GM04503 (cell line): ENCODE measurements at regions not wholly inside any gene's neighbourhood (a gene's known extent, or its start where the extent isn't known, plus 50 kb on each side); places are given as distances from the start of the nearest gene placed in this dataset.
"Not testable (repeated sequence)": the region's sequence is repeated elsewhere in the genome, so short reads cannot be mapped to it uniquely, and the experiment has no call there.

Experiments
- DNase-seq: peaks from one replicate; pipeline ENCODE4 v3.0.0-alpha.2; 2012; ENCODE audit warnings: low read depth

DNA sequence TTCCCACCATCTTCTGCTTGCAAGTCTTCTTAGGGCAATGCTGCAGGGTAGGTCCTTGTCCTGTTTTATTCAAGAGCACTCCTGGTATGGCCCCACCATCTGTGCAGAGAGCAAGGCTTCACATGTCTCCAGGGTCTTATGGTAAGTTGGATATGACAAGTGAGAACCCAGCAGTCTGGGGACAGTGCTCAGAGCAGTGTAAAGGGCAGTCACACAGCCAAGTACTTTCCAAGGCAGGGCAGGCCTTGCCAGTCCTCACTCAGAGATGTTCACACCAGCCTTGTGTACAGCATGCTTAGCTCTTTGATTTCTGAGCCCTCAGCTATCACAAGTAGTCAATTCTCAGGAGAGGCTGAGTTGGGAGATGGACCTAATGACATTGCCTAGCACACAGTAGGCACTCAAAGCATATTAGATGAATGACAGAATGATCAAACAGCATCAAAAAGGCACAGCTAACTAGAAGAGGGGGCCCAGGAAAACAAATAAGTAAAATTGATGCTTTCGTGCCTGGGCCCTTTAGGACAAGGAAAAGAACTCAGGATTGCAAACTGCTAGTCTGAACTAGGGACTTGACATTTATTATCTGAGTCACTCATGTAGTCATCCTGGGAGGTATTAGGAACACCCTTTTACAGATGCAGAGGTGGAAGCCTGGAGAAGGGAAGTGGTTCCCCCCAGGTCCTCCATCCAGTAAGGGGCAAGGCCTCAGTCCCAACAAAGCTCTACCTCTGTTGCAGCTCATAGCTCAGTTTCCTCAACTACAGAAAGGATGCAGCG lies 86.7 kb upstream of the CTAGE1 start:
- DNase-seq, result peak; percentile 21

DNA sequence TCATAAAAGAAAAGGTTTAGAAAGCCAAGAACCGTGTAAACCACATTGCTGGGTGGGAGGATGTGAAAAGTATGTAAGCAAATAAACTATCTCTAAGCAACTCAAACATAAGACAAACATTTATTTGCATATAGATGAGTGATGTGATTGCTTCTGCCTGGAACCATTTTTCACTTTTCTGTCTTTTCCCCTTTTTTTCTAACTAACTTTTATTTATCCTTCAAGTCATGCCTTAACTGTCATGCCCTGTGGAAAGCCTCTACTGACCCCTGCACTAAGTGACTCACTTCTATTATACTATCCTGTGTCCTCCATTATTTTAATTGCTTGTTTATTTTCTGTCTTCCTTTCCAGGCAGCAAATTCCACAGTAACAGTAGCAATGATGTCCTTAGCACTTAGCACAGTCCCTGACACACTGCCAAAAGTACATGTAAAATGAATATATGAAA lies 87.5 kb upstream of the CTAGE1 start:
- DNase-seq, result peak; percentile 42

DNA sequence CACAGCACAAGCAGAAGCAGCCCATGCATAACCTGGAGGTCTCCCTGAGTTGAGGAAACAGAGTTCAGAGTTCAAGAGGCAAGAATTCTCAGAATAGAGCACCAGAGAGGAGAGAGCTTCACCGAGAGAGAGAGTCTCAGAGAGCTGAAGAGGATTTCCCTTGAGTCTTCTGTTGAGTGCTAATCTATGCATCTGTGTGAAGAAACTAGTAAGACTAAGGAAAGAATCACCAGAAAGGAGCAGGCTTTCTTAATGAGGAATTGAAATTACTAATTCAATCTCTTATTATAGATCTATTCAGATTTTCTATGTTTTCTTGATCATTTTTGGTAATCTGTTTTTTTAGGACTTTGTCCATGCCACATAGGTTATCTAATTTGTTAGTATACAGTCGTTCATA lies 89.3 kb upstream of the CTAGE1 start:
- no peak for DNase-seq

DNA sequence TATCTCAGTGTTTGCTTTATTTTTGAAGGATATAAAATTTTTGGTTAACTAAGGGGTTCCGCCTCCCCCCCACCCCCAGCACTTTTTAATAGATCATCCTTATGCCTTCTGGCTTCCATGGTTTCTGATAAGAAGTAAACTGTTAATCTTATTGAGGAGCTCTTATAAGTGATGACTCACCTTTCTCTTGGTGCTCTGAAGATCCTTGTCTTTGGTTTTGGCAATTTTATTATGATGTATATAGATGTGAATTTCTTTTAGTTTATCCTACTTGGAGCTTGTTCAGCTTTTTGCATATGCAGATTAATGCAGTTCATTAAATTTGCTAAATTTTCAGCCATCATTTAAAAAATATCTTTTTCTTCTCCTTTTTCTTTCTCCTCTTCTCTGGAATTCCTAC lies 91.7 kb upstream of the CTAGE1 start:
- no peak for DNase-seq

- DNase-seq, result no peak
Observed at GRCh38 chr18:22510697-22511096, 93.0 kb upstream of the CTAGE1 start.

- DNase-seq, result no peak
Observed at GRCh38 chr18:22513721-22514481, 96.2 kb upstream of the CTAGE1 start.

DNA sequence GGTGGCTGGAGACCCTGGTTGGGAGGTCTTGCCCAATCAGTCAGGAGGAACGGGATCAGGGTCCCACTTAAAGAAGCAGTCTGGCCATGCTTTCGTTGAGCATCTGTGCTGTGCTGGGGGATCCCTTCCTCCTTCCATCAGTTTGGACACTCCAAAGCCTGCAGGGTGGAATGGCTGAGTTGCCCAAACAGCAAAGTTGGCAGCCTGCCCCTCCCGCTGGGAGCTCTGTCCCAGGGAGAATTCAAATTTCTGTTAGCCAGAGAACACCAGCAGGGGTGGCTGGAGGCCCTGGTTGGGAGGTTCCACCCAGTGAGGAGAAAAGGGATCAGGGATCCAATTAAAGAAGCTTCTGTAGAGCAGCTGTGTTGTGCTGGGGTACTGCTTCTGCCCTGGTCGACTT lies 96.9 kb upstream of the CTAGE1 start:
- no peak for DNase-seq

DNA sequence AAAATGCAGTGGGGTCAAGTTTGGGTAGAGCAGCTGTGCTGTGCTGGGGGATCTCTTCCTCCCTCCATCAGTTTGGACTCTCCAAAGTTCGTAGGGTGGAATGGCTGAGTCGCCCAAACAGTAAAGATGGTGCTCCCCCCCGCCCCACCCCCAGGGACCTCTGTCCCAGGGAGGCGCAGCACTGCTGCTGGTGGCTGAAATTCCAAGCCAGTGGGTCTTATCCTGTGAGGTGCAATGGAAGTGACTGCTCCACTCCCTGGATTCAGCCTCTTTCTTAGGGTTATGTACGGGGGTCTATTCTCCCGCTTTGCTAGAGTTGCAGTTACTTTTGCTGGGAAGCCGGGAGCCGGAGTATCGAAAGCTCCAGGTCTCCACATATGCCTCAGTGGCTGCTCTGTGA lies 97.5 kb upstream of the CTAGE1 start:
- no peak for DNase-seq

- no peak for DNase-seq
Observed at GRCh38 chr18:22517356-22517755, 99.6 kb upstream of the CTAGE1 start.

DNA sequence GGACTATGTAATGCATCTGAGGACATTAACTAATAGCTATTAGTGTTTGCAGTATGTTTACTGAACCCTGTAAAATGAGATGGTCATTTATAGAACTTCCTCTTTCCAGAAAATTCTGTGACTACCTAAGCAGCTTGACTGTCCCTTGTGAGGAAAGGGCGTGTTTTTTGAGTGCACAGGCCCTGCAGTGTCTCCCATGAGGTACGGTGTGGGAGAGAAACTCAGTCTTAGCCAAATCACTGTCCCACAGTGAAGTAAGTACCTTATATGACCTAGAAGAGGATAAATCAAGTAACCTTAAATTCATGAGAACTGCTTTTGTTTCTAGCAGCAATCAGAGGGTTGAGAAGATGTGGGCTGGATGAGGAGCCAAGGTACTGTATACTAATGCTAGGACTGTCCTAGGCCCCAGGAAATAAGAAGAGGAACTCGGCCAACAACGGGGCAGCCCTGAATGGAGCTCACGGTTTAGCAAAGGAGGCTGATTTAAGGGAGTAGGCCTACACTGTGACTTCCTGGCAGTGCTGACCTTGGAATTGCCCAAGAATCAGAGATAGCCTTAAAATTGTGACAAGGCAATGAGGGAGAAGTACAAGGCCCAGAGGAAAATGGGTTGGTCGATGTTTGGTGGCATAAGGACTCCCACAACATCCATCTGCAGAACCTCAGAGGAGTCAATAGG lies 103.5 kb upstream of the CTAGE1 start:
- DNase-seq, result no peak

- DNase-seq, result no peak
Observed at GRCh38 chr18:22523481-22523880, 105.8 kb upstream of the CTAGE1 start.

DNA sequence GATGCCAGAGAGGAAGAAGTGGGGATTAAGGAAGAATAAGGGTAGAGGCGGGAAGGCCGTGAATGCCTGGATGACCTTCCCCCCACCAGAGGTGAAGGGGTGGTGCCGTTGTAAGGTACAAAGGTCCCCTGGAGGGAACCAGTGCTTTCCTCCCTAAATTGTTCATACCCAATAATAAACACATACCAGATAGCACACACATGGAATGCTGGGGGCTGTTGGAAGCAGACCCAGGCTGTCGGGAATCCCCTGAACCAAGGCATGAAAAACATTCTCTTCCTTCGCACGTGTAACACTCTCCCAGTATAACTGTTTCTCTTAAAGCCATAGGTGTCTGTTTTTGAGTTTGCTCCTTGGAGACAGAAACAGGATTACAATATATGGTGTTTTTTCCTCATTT lies 107.1 kb upstream of the CTAGE1 start:
- DNase-seq, result no peak

- no peak for DNase-seq
Observed at GRCh38 chr18:22525313-22525712, 107.6 kb upstream of the CTAGE1 start.

DNA sequence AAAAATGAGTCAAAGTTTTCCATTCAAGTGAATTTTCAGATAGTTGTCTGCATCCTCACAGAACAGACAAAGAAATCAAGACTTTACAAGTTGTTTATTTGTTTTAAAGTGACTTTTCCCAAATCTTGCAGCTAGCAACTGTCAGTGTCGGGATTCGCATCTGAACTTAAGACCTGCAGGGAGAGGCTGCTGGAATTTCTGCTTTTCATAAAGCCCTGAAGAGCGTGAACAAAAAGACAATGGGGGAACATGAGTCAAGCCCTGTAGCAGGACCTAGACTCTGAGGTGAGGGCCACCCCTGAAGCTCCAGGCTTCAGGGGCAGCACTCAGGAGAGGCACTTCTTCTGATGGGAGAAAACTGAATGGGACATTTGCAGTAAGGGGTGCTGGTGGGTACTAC lies 108.2 kb upstream of the CTAGE1 start:
- no peak for DNase-seq

DNA sequence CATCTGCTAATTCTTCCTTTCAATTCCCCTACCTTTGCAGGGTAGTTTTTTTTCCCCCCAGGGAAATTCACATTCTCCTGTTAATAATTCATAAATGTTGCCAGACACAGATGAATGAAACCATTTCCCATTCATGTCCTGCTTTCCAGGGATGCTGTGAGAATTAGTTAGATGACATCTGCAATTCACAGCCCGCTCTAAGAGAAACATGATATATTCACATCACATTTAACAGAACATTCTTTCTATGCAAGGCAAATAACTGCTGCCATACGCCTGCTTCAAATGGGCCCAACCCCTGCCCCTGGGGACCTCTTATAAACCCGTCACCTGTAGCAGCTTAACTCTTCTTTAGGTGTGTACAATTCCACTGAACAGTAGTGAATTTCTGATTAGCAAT lies 110.6 kb upstream of the CTAGE1 start:
- no peak for DNase-seq

DNA sequence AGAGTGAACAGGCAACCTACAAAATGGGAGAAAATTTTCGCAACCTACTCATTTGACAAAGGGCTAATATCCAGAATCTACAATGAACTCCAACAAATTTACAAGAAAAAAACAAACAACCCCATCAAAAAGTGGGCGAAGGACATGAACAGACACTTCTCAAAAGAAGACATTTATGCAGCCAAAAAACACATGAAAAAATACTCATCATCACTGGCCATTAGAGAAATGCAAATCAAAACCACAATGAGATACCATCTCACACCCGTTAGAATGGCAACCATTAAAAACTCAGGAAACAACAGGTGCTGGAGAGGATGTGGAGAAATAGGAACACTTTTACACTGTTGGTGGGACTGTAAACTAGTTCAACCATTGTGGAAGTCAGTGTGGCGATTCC lies 117.0 kb upstream of the CTAGE1 start:
- DNase-seq, result not testable (repeated sequence)

- no peak for DNase-seq
Observed at GRCh38 chr18:22536558-22536957, 118.8 kb upstream of the CTAGE1 start.

- no peak for DNase-seq
Observed at GRCh38 chr18:22538426-22538825, 120.7 kb upstream of the CTAGE1 start.

- no peak for DNase-seq
Observed at GRCh38 chr18:22539051-22539765, 121.5 kb upstream of the CTAGE1 start.

- DNase-seq, result no peak
Observed at GRCh38 chr18:22541232-22541631, 123.5 kb upstream of the CTAGE1 start.

- peak; percentile 57 for DNase-seq
Observed at GRCh38 chr18:22542406-22542835, 124.7 kb upstream of the CTAGE1 start.

GRCh38 chr18:22543769-22544168 lies 126.1 kb upstream of the CTAGE1 start:
- no peak for DNase-seq
